Fibroblast of lung (primary cell): ENCODE measurements at regions not wholly inside any gene's neighbourhood (a gene's known extent, or its start where the extent isn't known, plus 50 kb on each side); places are given as distances from the start of the nearest gene placed in this dataset.

ENCODE experiments used
- DNase-seq, 2 donors: peaks; one replicate each; pipeline versions ENCODE4 v3.0.0 to v3.0.0-alpha.2; 2010; ENCODE audit warnings: low read depth in 2 of 2
- H2AFZ ChIP-seq: 2 replicates; pipeline ENCODE4 v1.5.1; 2012; ENCODE audit warnings: low read length, control low read depth, inconsistent platforms
- H3K27ac ChIP-seq: 2 replicates; pipeline ENCODE4 v1.5.1; 2011; ENCODE audit warnings: low read length, control low read depth; ENCODE audit not compliant: insufficient read depth
- H3K27me3 ChIP-seq: 2 replicates; pipeline ENCODE4 v1.5.1; 2011; ENCODE audit warnings: mild to moderate bottlenecking, low read length; ENCODE audit not compliant: control insufficient read depth, insufficient read depth
- H3K36me3 ChIP-seq: 2 replicates; pipeline ENCODE4 v1.5.1; 2011; ENCODE audit warnings: low read length; ENCODE audit not compliant: control insufficient read depth, insufficient read depth
- H3K4me1 ChIP-seq: 2 replicates; pipeline ENCODE4 v1.5.1; 2011; ENCODE audit warnings: low read length; ENCODE audit not compliant: control insufficient read depth, insufficient read depth; ENCODE audit errors: extremely low read depth
- H3K4me2 ChIP-seq: 2 replicates; pipeline ENCODE4 v1.5.1; 2011; ENCODE audit warnings: low read length, control low read depth; ENCODE audit not compliant: insufficient read depth; ENCODE audit errors: extremely low read depth
- H3K4me3 ChIP-seq, 4 experiments: fragments of 200-600 bp in 1 of 4; sonication (generic) in 1 of 4; replicated peaks in 1 of 4; 2 replicates each; pipeline ENCODE4 v1.5.1; 2011 to 2016; ENCODE audit warnings: low read length in 4 of 4, low read depth in 3 of 4, mild to moderate bottlenecking in 3 of 4, control low read depth in 2 of 4, inconsistent platforms in 1 of 4, mixed read lengths in 1 of 4; ENCODE audit not compliant: insufficient read depth in 1 of 4; ENCODE audit errors: control extremely low read depth in 1 of 4
- H3K79me2 ChIP-seq: 2 replicates; pipeline ENCODE4 v1.5.1; 2012; ENCODE audit warnings: mild to moderate bottlenecking, low read length, inconsistent platforms; ENCODE audit not compliant: control insufficient read depth, insufficient read depth
- H3K9ac ChIP-seq: 2 replicates; pipeline ENCODE4 v1.5.1; 2011; ENCODE audit warnings: mild to moderate bottlenecking, low read length, control low read depth; ENCODE audit not compliant: insufficient read depth
- H3K9me3 ChIP-seq: 2 replicates; pipeline ENCODE4 v1.5.1; 2012; ENCODE audit warnings: low read depth, low read length; ENCODE audit not compliant: control insufficient read depth, insufficient read depth
- H4K20me1 ChIP-seq: 2 replicates; pipeline ENCODE4 v1.5.1; 2011; ENCODE audit warnings: low read length; ENCODE audit not compliant: control insufficient read depth, insufficient read depth; ENCODE audit errors: extremely low read depth
- CTCF ChIP-seq, 2 donors: IDR thresholded peaks in 1 of 2; conservative IDR thresholded peaks in 1 of 2; 1 replicate in 1 of 2; 2 replicates in 1 of 2; pipeline ENCODE4 v1.5.1; 2011 to 2012; ENCODE audit warnings: low read length in 2 of 2, control low read depth in 1 of 2, inconsistent platforms in 1 of 2, low read depth in 1 of 2, mild to moderate bottlenecking in 1 of 2
- EZH2 ChIP-seq: IDR thresholded peaks from 2 replicates; pipeline ENCODE4 v1.5.1; 2012; ENCODE audit warnings: low read length, control low read depth, mild to moderate bottlenecking; ENCODE audit errors: missing control alignments

- H3K4me2 ChIP-seq, result no peak overlapping the region
- H3K9me3 ChIP-seq, result no peaks in the 10 kb centered on the region
- no peaks in the 10 kb centered on the region for H3K36me3 ChIP-seq
- H3K4me1 ChIP-seq, result no peaks in the 10 kb centered on the region
- H3K79me2 ChIP-seq, result no peaks in the 10 kb centered on the region
- no peak overlapping the region for H2AFZ ChIP-seq
- no peak overlapping the region for H3K9ac ChIP-seq
- no peaks in the 10 kb centered on the region for H3K27me3 ChIP-seq
- TF ChIP-seq EZH2, result no peak
- TF ChIP-seq CTCF (conservative IDR thresholded peaks at IDR 0.05 in 1 of 2, IDR thresholded peaks at IDR 0.05 in 1 of 2; ENCODE audit: low read depth in 1 of 2, low read length in 2 of 2), result no peak
- no peak overlapping the region for H3K27ac ChIP-seq
- DNase-seq, result no peak
- no peaks in the 10 kb centered on the region for H4K20me1 ChIP-seq
- no peak overlapping the region for H3K4me3 ChIP-seq
Observed at GRCh38 chr4:3709846-3710441, 56.2 kb upstream of the ADRA2C start.

DNA sequence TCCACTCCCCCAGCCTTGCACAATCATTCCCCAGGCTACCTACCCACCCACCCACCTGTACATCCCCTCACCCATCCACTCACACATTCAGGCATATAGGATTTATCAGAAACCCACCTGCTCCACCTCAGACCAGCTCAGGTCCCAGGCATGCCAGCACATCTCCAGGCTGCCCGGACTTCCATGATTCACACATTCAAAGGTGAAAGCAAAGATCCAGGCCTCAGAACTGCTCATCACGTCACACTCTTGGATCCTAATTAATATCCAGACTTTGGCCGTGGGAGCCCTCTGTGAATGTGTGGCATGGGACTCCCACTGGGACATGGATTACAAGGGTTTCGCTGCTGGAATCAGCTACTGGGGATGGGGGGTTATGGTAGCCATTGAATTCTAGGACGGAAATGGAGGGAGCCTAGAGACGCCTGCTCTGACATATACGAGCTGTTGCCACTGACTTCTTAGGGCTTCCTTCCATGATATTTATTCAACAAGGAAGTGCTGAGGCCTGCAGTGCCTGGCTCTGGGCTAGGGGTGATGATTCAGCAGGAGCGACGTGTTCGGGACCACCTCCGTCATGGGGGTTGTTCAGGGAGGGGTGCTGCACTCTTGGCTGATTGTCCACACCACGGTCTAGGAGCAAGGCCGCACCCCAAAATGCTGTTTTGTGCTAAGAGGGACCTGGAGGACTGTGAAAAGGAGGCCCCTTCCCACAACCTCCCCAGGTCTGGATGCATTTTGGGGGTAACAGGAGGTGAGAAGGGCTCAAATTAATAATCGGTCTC, 56.9 kb upstream of the ADRA2C start:
- Histone ChIP-seq H3K4me2 (no peak overlapping the region), H3K9me3 (no peaks in the 10 kb centered on the region), H3K27me3 (no peaks in the 10 kb centered on the region), H3K79me2 (no peaks in the 10 kb centered on the region), H2AFZ (no peak overlapping the region), H3K36me3 (no peaks in the 10 kb centered on the region), H3K4me3 (no peak overlapping the region), H3K4me1 (no peaks in the 10 kb centered on the region), H4K20me1 (no peaks in the 10 kb centered on the region), H3K27ac (no peak overlapping the region), H3K9ac (no peak overlapping the region)
- TF ChIP-seq EZH2 (no peak), CTCF (conservative IDR thresholded peaks at IDR 0.05 in 1 of 2, IDR thresholded peaks at IDR 0.05 in 1 of 2; ENCODE audit: low read depth in 1 of 2, low read length in 2 of 2) (no peak)
- no peak for DNase-seq

DNA sequence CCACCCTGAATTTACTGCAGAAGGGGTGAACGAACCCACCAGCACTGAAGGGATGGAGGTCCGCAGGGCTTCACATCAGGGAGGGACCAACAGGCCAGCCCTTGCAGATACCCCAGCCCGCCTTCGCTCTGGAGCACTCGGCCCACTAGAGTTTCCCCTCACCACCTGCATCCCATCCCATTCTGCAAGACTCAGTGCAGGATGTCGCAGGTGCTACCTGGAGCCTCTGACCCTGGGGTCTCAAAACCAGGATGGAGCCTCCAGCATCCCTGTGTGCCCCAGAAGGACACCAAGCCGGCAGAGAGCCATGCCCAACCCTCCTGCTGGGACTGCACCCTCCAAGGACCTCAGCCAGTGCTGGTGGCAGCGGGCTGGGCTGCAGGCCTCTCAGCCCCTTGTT, 57.6 kb upstream of the ADRA2C start:
- DNase-seq, result no peak
- Histone ChIP-seq H3K36me3 (no peaks in the 10 kb centered on the region), H4K20me1 (no peaks in the 10 kb centered on the region), H3K9me3 (no peaks in the 10 kb centered on the region), H2AFZ (no peak overlapping the region), H3K27me3 (peaks cover 3% of the 10 kb centered on the region), H3K4me2 (no peak overlapping the region), H3K9ac (no peak overlapping the region), H3K4me3 (no peak overlapping the region), H3K27ac (no peak overlapping the region), H3K79me2 (no peaks in the 10 kb centered on the region), H3K4me1 (no peaks in the 10 kb centered on the region)
- TF ChIP-seq EZH2, result no peak
- no peak for TF ChIP-seq CTCF (conservative IDR thresholded peaks at IDR 0.05 in 1 of 2, IDR thresholded peaks at IDR 0.05 in 1 of 2; ENCODE audit: low read depth in 1 of 2, low read length in 2 of 2)
